Gastrocnemius medialis (tissue), 4 donors: ENCODE measurements at regions not wholly inside any gene's neighbourhood (a gene's known extent, or its start where the extent isn't known, plus 50 kb on each side); places are given as distances from the start of the nearest gene placed in this dataset.
"Not testable (repeated sequence)": the region's sequence is repeated elsewhere in the genome, so short reads cannot be mapped to it uniquely, and the experiment has no call there.

Experiments used
- ATAC-seq, 2 donors: fragments of 150-250 bp; one replicate each; pipeline ENCODE4 v1.9.1; 2016
- DNase-seq, 2 donors: peaks; one replicate each; pipeline ENCODE4 v3.0.0-alpha.2; 2019
- H3K27ac ChIP-seq, 4 donors: fragments of 200-600 bp; sonication (generic); 1 replicate in 1 of 4; 2 replicates in 3 of 4; pipeline ENCODE4 v1.5.1; 2016 to 2018; ENCODE audit warnings: mild to moderate bottlenecking in 2 of 4, moderate library complexity in 1 of 4
- H3K27me3 ChIP-seq, 3 donors: fragments of 200-600 bp; sonication (generic) in 2 of 3; 1 replicate in 1 of 3; 2 replicates in 2 of 3; pipeline versions ENCODE4 v1.5.1 to v1.6.0; 2016 to 2019; ENCODE audit warnings: mild to moderate bottlenecking in 1 of 3, moderate library complexity in 1 of 3
- H3K36me3 ChIP-seq, 2 donors: fragments of 200-600 bp; sonication (generic) in 1 of 2; one replicate each; pipeline ENCODE4 v1.5.1; 2017 to 2018
- H3K4me1 ChIP-seq, 2 donors: fragments of 200-600 bp; sonication (generic) in 1 of 2; one replicate each; pipeline ENCODE4 v1.5.1; 2016 to 2017; ENCODE audit warnings: mild to moderate bottlenecking in 2 of 2
- H3K4me3 ChIP-seq, 4 donors: fragments of 200-600 bp; sonication (generic) in 3 of 4; 1 replicate in 1 of 4; 2 replicates in 3 of 4; pipeline ENCODE4 v1.5.1; 2016 to 2019; ENCODE audit warnings: mild to moderate bottlenecking in 2 of 4
- H3K9me3 ChIP-seq, 3 donors: fragments of 200-600 bp; sonication (generic) in 2 of 3; 1 replicate in 1 of 3; 2 replicates in 2 of 3; pipeline ENCODE4 v1.5.1; 2016 to 2019
- CTCF ChIP-seq, 5 experiments: fragments of 450-650 bp in 3 of 5; fragments of 200-600 bp in 2 of 5; sonication (generic) in 2 of 5; IDR thresholded peaks in 4 of 5; conservative IDR thresholded peaks in 1 of 5; 1 replicate in 4 of 5; 2 replicates in 1 of 5; pipeline ENCODE4 v1.5.1; 2016 to 2019; ENCODE audit warnings: antibody characterized with exemption in 5 of 5, mild to moderate bottlenecking in 3 of 5, moderate library complexity in 3 of 5
- POLR2A ChIP-seq, 2 donors: fragments of 450-650 bp; IDR thresholded peaks; one replicate each; pipeline ENCODE4 v1.6.1; 2017; ENCODE audit warnings: antibody characterized with exemption in 2 of 2, mild to moderate bottlenecking in 2 of 2, moderate library complexity in 2 of 2
- in situ Hi-C, 4 donors: fragments of 200-750 bp; cut with MboI; loops; one replicate each; pipeline versions ENCODE4 v1.15.0 to v1.8.0; 2017; ENCODE audit warnings: low sequenced_read_pairs in 4 of 4
- intact Hi-C: fragments of 100-400 bp; cut with DNase I; formaldehyde crosslinking; loops from one replicate; pipeline ENCODE4 v1.15.1; 2023; ENCODE audit warnings: low total_unique reads

DNA sequence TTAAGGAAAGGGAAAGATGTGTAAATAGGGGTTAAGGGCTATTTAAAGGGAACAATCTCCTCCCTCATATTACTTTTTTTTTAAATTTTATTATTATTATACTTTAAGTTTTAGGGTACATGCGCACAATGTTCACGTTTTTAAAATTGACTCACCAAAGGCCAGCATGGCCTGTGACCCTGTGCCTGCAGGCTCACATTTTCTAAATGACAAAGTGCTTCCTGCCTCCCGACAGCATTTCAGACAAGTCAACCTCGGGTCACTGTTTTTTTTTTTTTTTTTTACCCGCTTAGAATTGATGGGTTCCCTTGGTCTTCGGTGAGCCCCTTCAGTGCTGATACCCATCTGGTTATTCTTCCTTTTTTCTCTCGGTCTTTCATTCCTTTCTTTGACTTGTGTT, 70.4 kb upstream of the SCAF4 start:
- no peak for DNase-seq
- no peaks in the 10 kb centered on the region for H3K9me3 ChIP-seq
- H3K4me3 ChIP-seq = no peak overlapping the region
- no peak overlapping the region for H3K27ac ChIP-seq
- no peaks in the 10 kb centered on the region for H3K36me3 ChIP-seq
- intact Hi-C loops (no loop called here), in situ Hi-C loops (no loop called here)
- ATAC-seq = no peak
- H3K27me3 ChIP-seq = peaks cover 0 to 10% (median 2%) of the 10 kb centered on the region in 3 donors
- TF ChIP-seq CTCF (IDR thresholded peaks at IDR 0.05 in 4 of 5, conservative IDR thresholded peaks at IDR 0.05 in 1 of 5) (no peak), POLR2A (IDR thresholded peaks at IDR 0.05) (no peak)
- no peaks in the 10 kb centered on the region for H3K4me1 ChIP-seq

DNA sequence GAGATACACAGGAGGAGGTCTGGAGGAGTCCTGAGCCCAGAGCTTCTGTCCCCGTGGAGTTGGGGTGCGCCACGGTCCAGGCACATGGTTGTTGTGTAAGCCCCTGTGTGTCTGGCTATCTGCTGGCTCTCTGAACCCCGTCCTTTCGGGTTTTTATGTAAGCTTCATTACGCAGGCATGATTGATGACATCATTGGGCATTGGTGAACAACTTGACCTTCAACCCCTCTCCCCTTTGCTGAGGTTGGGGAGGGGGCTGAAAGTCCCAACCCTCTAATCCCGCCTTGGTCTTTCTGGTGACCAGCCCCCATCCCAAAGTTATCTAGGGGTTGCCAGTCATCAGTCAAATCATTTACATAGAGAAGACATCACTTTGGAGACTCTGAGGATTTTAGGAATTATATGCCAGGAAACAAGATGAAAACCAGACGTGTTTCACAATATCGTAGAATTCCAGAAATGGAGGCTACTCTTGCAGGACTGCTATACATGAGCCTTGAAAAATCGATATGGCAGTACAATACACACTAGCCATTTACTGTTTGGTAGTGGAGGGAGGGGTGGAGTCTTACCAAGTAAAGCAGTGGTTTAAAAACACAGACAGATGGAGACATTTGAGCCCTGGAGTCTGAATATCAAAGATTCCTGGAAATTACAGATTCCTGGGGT, 69.8 kb upstream of the SCAF4 start:
- Histone ChIP-seq H3K4me1 (no peaks in the 10 kb centered on the region), H3K27ac (no peak overlapping the region), H3K36me3 (no peaks in the 10 kb centered on the region), H3K9me3 (no peaks in the 10 kb centered on the region), H3K4me3 (no peak overlapping the region), H3K27me3 (peaks cover 0 to 10% (median 2%) of the 10 kb centered on the region in 3 donors)
- TF ChIP-seq CTCF (IDR thresholded peaks at IDR 0.05 in 4 of 5, conservative IDR thresholded peaks at IDR 0.05 in 1 of 5) (no peak), POLR2A (IDR thresholded peaks at IDR 0.05) (no peak)
- DNase-seq (no peak), ATAC-seq (no peak)
- intact Hi-C loops = no loop called here
- in situ Hi-C loops = no loop called here

- Histone ChIP-seq H3K4me3 (no peak overlapping the region), H3K27me3 (peaks cover 0 to 10% (median 2%) of the 10 kb centered on the region in 3 donors), H3K9me3 (no peaks in the 10 kb centered on the region), H3K4me1 (no peaks in the 10 kb centered on the region), H3K27ac (no peak overlapping the region), H3K36me3 (no peaks in the 10 kb centered on the region)
- TF ChIP-seq POLR2A (IDR thresholded peaks at IDR 0.05) (no peak), CTCF (IDR thresholded peaks at IDR 0.05 in 4 of 5, conservative IDR thresholded peaks at IDR 0.05 in 1 of 5) (no peak)
- DNase-seq (no peak), ATAC-seq (no peak)
- intact Hi-C loops = no loop called here
- in situ Hi-C loops = no loop called here
Measured at GRCh38 chr21:31798842-31799704, 67.2 kb upstream of the SCAF4 start.

- Histone ChIP-seq H3K36me3 (no peaks in the 10 kb centered on the region), H3K27me3 (no peaks in the 10 kb centered on the region), H3K27ac (no peak overlapping the region), H3K9me3 (no peaks in the 10 kb centered on the region), H3K4me1 (no peaks in the 10 kb centered on the region), H3K4me3 (no peak overlapping the region)
- no peak for TF ChIP-seq POLR2A (IDR thresholded peaks at IDR 0.05)
- no peak for TF ChIP-seq CTCF (IDR thresholded peaks at IDR 0.05 in 4 of 5, conservative IDR thresholded peaks at IDR 0.05 in 1 of 5)
- DNase-seq (no peak), ATAC-seq (peak in 1 of 2 donors; percentile 58)
- in situ Hi-C loops (no loop called here), intact Hi-C loops (no loop called here)
Measured at GRCh38 chr21:31795992-31796391, 64.1 kb upstream of the SCAF4 start.

GRCh38 chr21:31790420-31790819, 58.5 kb upstream of the SCAF4 start:
- intact Hi-C loops, H3K4me1 ChIP-seq, ATAC-seq: not testable (repeated sequence)

More at GRCh38 chr21:31790420-31790819, 58.5 kb upstream of the SCAF4 start:
- DNase-seq, H3K27me3 ChIP-seq, H3K4me3 ChIP-seq, H3K27ac ChIP-seq, H3K36me3 ChIP-seq, H3K9me3 ChIP-seq, in situ Hi-C loops: not testable (repeated sequence)
